HEK293 (cell line): ENCODE measurements at regions not wholly inside any gene's neighbourhood (a gene's known extent, or its start where the extent isn't known, plus 50 kb on each side); places are given as distances from the start of the nearest gene placed in this dataset.

Experiments
- CTCF ChIA-PET: fragments of 350-600 bp; formaldehyde crosslinking; extraction: SDS; loops from one replicate; lab custom pipeline; 2021; ENCODE audit warnings: antibody characterized with exemption; lab: Yijun Ruan, JAX
- POLR2A ChIA-PET: fragments of 300-600 bp; formaldehyde crosslinking; extraction: SDS; loops from one replicate; lab custom pipeline; 2020; ENCODE audit warnings: antibody characterized with exemption, inconsistent platforms; lab: Yijun Ruan, JAX
- H3K27ac ChIP-seq: fragments of 200-500 bp; sonication (Bioruptor generic); 2 replicates; pipeline ENCODE4 v1.5.1; 2014; ENCODE audit warnings: low read depth, low read length, control low read depth, inconsistent platforms; ENCODE audit errors: extremely low read depth
- H3K36me3 ChIP-seq, 2 experiments: fragments of 200-500 bp in 1 of 2; sonication (Bioruptor generic) in 1 of 2; 1 replicate in 1 of 2; 2 replicates in 1 of 2; pipeline ENCODE4 v1.5.1; 2014 to 2017; ENCODE audit warnings: inconsistent platforms in 2 of 2, low read length in 2 of 2; ENCODE audit not compliant: control insufficient read depth in 2 of 2, insufficient read depth in 1 of 2
- H3K4me1 ChIP-seq: fragments of 200-500 bp; sonication (Bioruptor generic); 2 replicates; pipeline ENCODE4 v1.5.1; 2014; ENCODE audit warnings: mild to moderate bottlenecking, low read length, inconsistent platforms; ENCODE audit not compliant: control insufficient read depth, insufficient read depth
- H3K4me3 ChIP-seq: 2 replicates; pipeline ENCODE4 v1.5.1; 2011; ENCODE audit warnings: low read depth, mild to moderate bottlenecking, control low read depth, low read length, moderate library complexity
- H3K9me3 ChIP-seq: fragments of 200-500 bp; sonication (Bioruptor generic); 2 replicates; pipeline ENCODE4 v1.5.1; 2014; ENCODE audit warnings: low read depth, low read length, inconsistent platforms; ENCODE audit not compliant: control insufficient read depth, insufficient read depth
- MEIS1 ChIP-seq: sonication (generic); formaldehyde crosslinking; IDR thresholded peaks from 2 replicates; pipeline ENCODE4 v1.8.1; 2022; ENCODE audit warnings: missing genetic modification reagents, mild to moderate bottlenecking, borderline replicate concordance
- PRDM1 ChIP-seq: fragments of 450-650 bp; formaldehyde crosslinking; IDR thresholded peaks from 2 replicates; pipeline ENCODE4; 2016; ENCODE audit warnings: missing biosample characterization, missing genetic modification characterization
- SCRT1 ChIP-seq: fragments of 450-650 bp; formaldehyde crosslinking; IDR thresholded peaks from 2 replicates; pipeline ENCODE4 v1.5.1; 2016; ENCODE audit warnings: missing biosample characterization, missing genetic modification characterization, borderline replicate concordance
- TCF7L2 ChIP-seq: IDR thresholded peaks from 2 replicates; pipeline ENCODE4 v1.6.1; 2011; ENCODE audit warnings: low read depth, mild to moderate bottlenecking, inconsistent platforms, low read length, moderate library complexity, borderline replicate concordance
- ZBTB26 ChIP-seq: fragments of 450-650 bp; formaldehyde crosslinking; optimal IDR thresholded peaks from 2 replicates; pipeline ENCODE3; 2016; ENCODE audit warnings: missing biosample characterization, mild to moderate bottlenecking, missing genetic modification characterization
- ZBTB49 ChIP-seq: fragments of 450-650 bp; formaldehyde crosslinking; IDR thresholded peaks from 2 replicates; pipeline ENCODE4 v1.5.1; 2016; ENCODE audit warnings: missing biosample characterization, missing genetic modification characterization, low read depth
- ZFP3 ChIP-seq: fragments of 450-650 bp; formaldehyde crosslinking; IDR thresholded peaks from 2 replicates; pipeline ENCODE4 v1.5.1; 2016; ENCODE audit warnings: low read depth, missing biosample characterization, missing genetic modification characterization
- ZFP37 ChIP-seq: fragments of 450-650 bp; formaldehyde crosslinking; IDR thresholded peaks from 2 replicates; pipeline ENCODE4 v1.5.1; 2016; ENCODE audit warnings: missing biosample characterization, missing genetic modification characterization
- ZNF133 ChIP-seq: fragments of 450-650 bp; formaldehyde crosslinking; IDR thresholded peaks from 2 replicates; pipeline ENCODE4 v1.5.1; 2016; ENCODE audit warnings: missing biosample characterization, missing genetic modification characterization
- ZNF175 ChIP-seq: fragments of 450-650 bp; formaldehyde crosslinking; IDR thresholded peaks from 2 replicates; pipeline ENCODE4 v1.5.1; 2016; ENCODE audit warnings: missing biosample characterization, missing genetic modification characterization
- ZNF18 ChIP-seq: fragments of 450-650 bp; formaldehyde crosslinking; IDR thresholded peaks from 2 replicates; pipeline ENCODE4 v1.5.1; 2016; ENCODE audit warnings: missing biosample characterization, missing genetic modification characterization
- ZNF350 ChIP-seq: fragments of 450-650 bp; formaldehyde crosslinking; IDR thresholded peaks from 2 replicates; pipeline ENCODE4 v1.5.0; 2017; ENCODE audit warnings: missing biosample characterization, mild to moderate bottlenecking, missing genetic modification characterization
- ZNF366 ChIP-seq: fragments of 450-650 bp; formaldehyde crosslinking; conservative IDR thresholded peaks from 2 replicates; pipeline ENCODE4 v1.5.1; 2016; ENCODE audit warnings: missing biosample characterization, missing genetic modification characterization
- ZNF416 ChIP-seq: fragments of 450-650 bp; formaldehyde crosslinking; IDR thresholded peaks from 2 replicates; pipeline ENCODE4 v1.5.1; 2016; ENCODE audit warnings: missing biosample characterization, missing genetic modification characterization
- ZNF518A ChIP-seq: fragments of 450-650 bp; formaldehyde crosslinking; conservative IDR thresholded peaks from 2 replicates; pipeline ENCODE4 v1.5.1; 2016; ENCODE audit warnings: low read depth, missing biosample characterization, missing genetic modification characterization
- ZNF529 ChIP-seq: fragments of 450-650 bp; formaldehyde crosslinking; IDR thresholded peaks from 2 replicates; pipeline ENCODE4 v1.5.1; 2017; ENCODE audit warnings: missing genetic modification characterization, missing biosample characterization; ENCODE audit not compliant: insufficient replicate concordance
- ZNF544 ChIP-seq: fragments of 450-650 bp; formaldehyde crosslinking; IDR thresholded peaks from 2 replicates; pipeline ENCODE4 v1.5.0; 2017; ENCODE audit warnings: missing biosample characterization, missing genetic modification characterization
- ZNF558 ChIP-seq: fragments of 450-650 bp; formaldehyde crosslinking; IDR thresholded peaks from 2 replicates; pipeline ENCODE4 v1.5.1; 2016; ENCODE audit warnings: missing biosample characterization, missing genetic modification characterization
- ZNF580 ChIP-seq: fragments of 450-650 bp; formaldehyde crosslinking; IDR thresholded peaks from 2 replicates; pipeline ENCODE4 v1.5.1; 2016; ENCODE audit warnings: missing biosample characterization, missing genetic modification characterization
- ZNF658 ChIP-seq: fragments of 450-650 bp; formaldehyde crosslinking; IDR thresholded peaks from 2 replicates; pipeline ENCODE4; 2016; ENCODE audit warnings: missing biosample characterization, missing genetic modification characterization
- ZNF677 ChIP-seq: fragments of 450-650 bp; IDR thresholded peaks from 2 replicates; pipeline ENCODE4 v1.5.0; 2018; ENCODE audit warnings: missing biosample characterization, mild to moderate bottlenecking, missing genetic modification characterization, moderate library complexity
- ZNF768 ChIP-seq: fragments of 450-650 bp; formaldehyde crosslinking; IDR thresholded peaks from 2 replicates; pipeline ENCODE4 v1.5.1; 2018; ENCODE audit warnings: missing biosample characterization, mild to moderate bottlenecking, missing genetic modification characterization
- ZNF791 ChIP-seq: fragments of 450-650 bp; formaldehyde crosslinking; IDR thresholded peaks from 2 replicates; pipeline ENCODE4 v1.5.1; 2016; ENCODE audit warnings: missing biosample characterization, missing genetic modification characterization

- TF ChIP-seq ZNF518A (tag by site-specific recombination) (no peak), ZNF529 (tag by site-specific recombination) (no peak)
Observed at GRCh38 chr6:94357381-94357980, 938.1 kb upstream of the EPHA7 start (continued).

- Histone ChIP-seq H3K36me3 (no peaks in the 10 kb centered on the region), H3K9me3 (no peaks in the 10 kb centered on the region)
- no peak for TF ChIP-seq ZNF768 (tag by site-specific recombination)
- no peak for TF ChIP-seq ZNF580 (tag by site-specific recombination)
- TF ChIP-seq ZNF677 (tag by site-specific recombination) = no peak
- no peak for TF ChIP-seq PRDM1 (tag by site-specific recombination)
- TF ChIP-seq ZNF416 (tag by site-specific recombination) = no peak
- TF ChIP-seq ZNF544 (tag by site-specific recombination) = no peak
- no peak for TF ChIP-seq ZFP37
- no peak for TF ChIP-seq ZFP3
- TF ChIP-seq, all 188 proteins: peak for 0
- POLR2A ChIA-PET = no interaction called here
- H3K4me1 ChIP-seq = no peaks in the 10 kb centered on the region
- H3K27ac ChIP-seq = no peak overlapping the region
- CTCF ChIA-PET = interaction anchor here (0.6 kb wide), 1 partner anchor 10 kb away, joined by 3 read pairs; no protein-coding TSS in a partner anchor
- no peak overlapping the region for H3K4me3 ChIP-seq
Observed at GRCh38 chr6:94350833-94351232, 931.5 kb upstream of the EPHA7 start.

GRCh38 chr6:94349227-94349626 is 929.9 kb upstream of the EPHA7 start:
- Histone ChIP-seq H3K36me3 (no peaks in the 10 kb centered on the region), H3K4me1 (no peaks in the 10 kb centered on the region), H3K9me3 (no peaks in the 10 kb centered on the region), H3K27ac (no peak overlapping the region), H3K4me3 (no peak overlapping the region)
- ChIA-PET POLR2A (no interaction called here), CTCF (no interaction called here)
- no peak for TF ChIP-seq ZNF558 (tag by site-specific recombination)
- TF ChIP-seq ZBTB49 (tag by site-specific recombination) = no peak
- TF ChIP-seq ZNF350 (tag by site-specific recombination) = no peak
- TF ChIP-seq ZNF658 (tag by site-specific recombination) = no peak
- TF ChIP-seq ZNF791 (tag by site-specific recombination) = no peak
- no peak for TF ChIP-seq ZNF133
- no peak for TF ChIP-seq TCF7L2
- no peak for TF ChIP-seq MEIS1
- no peak for TF ChIP-seq ZNF366 (tag by site-specific recombination)
- TF ChIP-seq ZNF18 (tag by site-specific recombination) = no peak
- TF ChIP-seq SCRT1 = no peak
- no peak for TF ChIP-seq ZFP3
- no peak for TF ChIP-seq ZNF175
- TF ChIP-seq ZBTB26 (tag by site-specific recombination) = no peak
